Psoas muscle (tissue), 7 donors: ENCODE measurements at regions not wholly inside any gene's neighbourhood (a gene's known extent, or its start where the extent isn't known, plus 50 kb on each side); places are given as distances from the start of the nearest gene placed in this dataset.

Source experiments
- ATAC-seq, 4 donors: fragments of 200-7000 bp; cut with Tn5 transposase; one replicate each; pipeline ENCODE4 v1.9.1; 2020; ENCODE audit warnings: moderate library complexity in 3 of 4, mild to moderate bottlenecking in 2 of 4
- DNase-seq, 2 donors: peaks; one replicate each; pipeline ENCODE4 v3.0.0-alpha.2; 2020
- H3K27ac ChIP-seq: fragments of 200-600 bp; one replicate; pipeline ENCODE4 v1.8.0; 2022
- H3K27me3 ChIP-seq, 3 donors: fragments of 200-600 bp in 1 of 3; one replicate each; pipeline versions ENCODE4 v1.6.1 to v1.8.0; 2013 to 2022; ENCODE audit warnings: low read length in 2 of 3, mild to moderate bottlenecking in 2 of 3, moderate library complexity in 1 of 3; ENCODE audit not compliant: insufficient read depth in 3 of 3
- H3K36me3 ChIP-seq, 2 donors: fragments of 200-600 bp in 1 of 2; one replicate each; pipeline versions ENCODE4 v1.6.1 to v1.8.0; 2013 to 2022; ENCODE audit warnings: low read depth in 1 of 2, mild to moderate bottlenecking in 1 of 2, moderate library complexity in 1 of 2; ENCODE audit not compliant: insufficient read depth in 1 of 2
- H3K4me1 ChIP-seq: fragments of 200-600 bp; one replicate; pipeline ENCODE4 v1.8.0; 2022
- H3K4me3 ChIP-seq: fragments of 200-600 bp; one replicate; pipeline ENCODE4 v1.8.0; 2022; ENCODE audit warnings: mild to moderate bottlenecking
- H3K9me3 ChIP-seq: fragments of 200-600 bp; one replicate; pipeline ENCODE4 v1.8.0; 2022
- CTCF ChIP-seq: fragments of 200-600 bp; IDR thresholded peaks from one replicate; pipeline ENCODE4 v1.8.0; 2022; ENCODE audit warnings: antibody characterized with exemption
- WGBS, 3 donors: extraction: QIAGEN DNeasy Blood & Tissue Kit; methylation state at CpG; one replicate each; pipeline versions ENCODE4 v1.1.6 to v1.1.7; 2013; 5-methylcytosine and 5-hydroxymethylcytosine counted together
- intact Hi-C, 2 donors: fragments of 100-400 bp; cut with DNase I; formaldehyde crosslinking; loops; one replicate each; pipeline versions ENCODE4 v1.11.0 to v1.14.2; 2022
- donor health status: healthy with polysubstance abuse.
- donor health status: DM: no; HTN: no; CAD: no; lungs with moderate emphysema.
- donor health status: Bipolar disorder and iron deficiency.
- donor health status: healthy.
- donor health status: DM: yes; HTN: yes; CAD: no.
- donor health status: DM: no; HTN: no; CAD: no.
- donor health status: DM: yes; HTN: yes; CAD: no.

DNA sequence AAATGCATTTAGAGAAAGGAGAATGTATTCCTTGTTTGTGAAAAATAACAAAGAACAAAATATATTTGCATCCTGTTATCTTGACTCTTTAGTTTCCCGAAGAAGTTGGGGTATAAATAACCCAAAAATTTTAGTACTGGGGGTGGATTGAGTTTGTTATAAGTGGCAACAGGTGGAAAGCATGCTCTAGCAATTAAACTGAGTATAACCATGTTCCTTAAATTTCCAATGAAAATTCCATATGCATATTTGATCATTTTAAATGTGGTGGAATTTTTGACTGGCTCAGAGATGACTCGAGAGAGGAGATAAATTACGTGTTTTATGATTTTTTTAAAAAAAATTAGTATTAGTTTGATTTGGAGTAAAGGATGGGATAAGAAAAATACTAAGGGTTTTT lies 348.9 kb downstream of the TGFB2 start:
- Histone ChIP-seq H3K36me3 (no peaks in the 10 kb centered on the region), H3K27me3 (no peaks in the 10 kb centered on the region), H3K4me1 (no peaks in the 10 kb centered on the region), H3K27ac (no peak overlapping the region), H3K4me3 (no peak overlapping the region), H3K9me3 (no peaks in the 10 kb centered on the region)
- TF ChIP-seq CTCF = no peak
- ATAC-seq (no peak), DNase-seq (no peak)
- 41 to 53% (median 49%) methylated on average over 3 of the region's 3 CpGs for WGBS, 3 donors
- intact Hi-C loops = no loop called here

DNA sequence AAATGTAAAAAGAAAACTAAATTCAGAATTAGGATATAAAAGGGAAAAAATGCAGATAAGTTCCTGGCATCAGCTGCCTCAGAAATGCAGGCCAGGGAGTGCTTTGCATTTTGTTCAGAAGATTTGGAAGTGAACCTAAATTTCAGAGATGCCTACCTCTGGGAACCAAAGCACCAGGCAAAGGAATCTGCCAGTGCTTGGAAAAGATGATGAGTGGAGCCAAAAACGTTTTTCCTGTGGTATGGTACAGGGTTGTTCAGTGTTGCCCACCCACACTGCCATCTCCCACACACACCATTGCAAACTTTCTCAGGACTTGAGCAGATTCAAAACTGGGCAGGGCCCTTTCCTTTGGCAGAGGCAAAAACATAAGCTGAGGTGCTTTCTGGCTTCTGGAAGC lies 349.5 kb downstream of the TGFB2 start:
- Histone ChIP-seq H3K9me3 (no peaks in the 10 kb centered on the region), H3K4me3 (no peak overlapping the region), H3K27ac (no peak overlapping the region), H3K36me3 (no peaks in the 10 kb centered on the region), H3K4me1 (no peaks in the 10 kb centered on the region), H3K27me3 (no peaks in the 10 kb centered on the region)
- ATAC-seq (no peak), DNase-seq (no peak)
- WGBS, 3 donors = 3 to 19% (median 10%) methylated on average over 1 of the region's 1 CpG
- intact Hi-C loops = no loop called here
- TF ChIP-seq CTCF = no peak

GRCh38 chr1:218695525-218695924 lies 350.4 kb downstream of the TGFB2 start:
- TF ChIP-seq CTCF = no peak
- Histone ChIP-seq H3K9me3 (no peaks in the 10 kb centered on the region), H3K4me1 (no peaks in the 10 kb centered on the region), H3K27ac (no peak overlapping the region), H3K4me3 (no peak overlapping the region), H3K27me3 (no peaks in the 10 kb centered on the region), H3K36me3 (no peaks in the 10 kb centered on the region)
- intact Hi-C loops = no loop called here
- WGBS, 3 donors = 63 to 76% (median 66%) methylated on average over 4 of the region's 4 CpGs
- no peak for ATAC-seq
- DNase-seq = no peak

- DNase-seq (no peak), ATAC-seq (no peak)
- TF ChIP-seq CTCF = no peak
- intact Hi-C loops = no loop called here
- no peaks in the 10 kb centered on the region for H3K9me3 ChIP-seq
- no peak overlapping the region for H3K27ac ChIP-seq
- H3K36me3 ChIP-seq = no peaks in the 10 kb centered on the region
- no peaks in the 10 kb centered on the region for H3K4me1 ChIP-seq
- H3K4me3 ChIP-seq = no peak overlapping the region
- no peaks in the 10 kb centered on the region for H3K27me3 ChIP-seq
These were observed 353.0 kb downstream of the TGFB2 start for GRCh38 chr1:218698141-218698540.

DNA sequence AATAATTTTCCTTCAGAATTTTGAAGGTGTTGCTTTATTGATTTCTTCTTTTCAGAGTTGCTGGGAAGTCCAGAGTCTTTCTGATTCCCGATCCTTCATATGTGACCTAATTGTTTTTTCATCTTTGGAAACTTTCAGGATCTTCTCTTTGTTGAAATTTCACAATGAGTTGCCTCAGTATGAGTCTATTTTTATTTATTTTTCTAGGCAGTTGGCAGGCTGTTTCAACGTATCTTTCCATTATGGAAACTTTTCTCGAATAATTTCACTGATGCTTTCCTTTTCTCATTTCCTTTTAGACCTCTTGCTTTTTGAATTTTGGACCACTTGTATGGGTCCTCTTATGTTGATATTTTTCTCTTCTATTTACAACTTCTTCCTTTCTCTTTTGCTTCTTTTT lies 354.3 kb downstream of the TGFB2 start:
- Histone ChIP-seq H3K4me1 (no peaks in the 10 kb centered on the region), H3K27ac (no peak overlapping the region), H3K4me3 (no peak overlapping the region), H3K9me3 (no peaks in the 10 kb centered on the region), H3K36me3 (no peaks in the 10 kb centered on the region), H3K27me3 (no peaks in the 10 kb centered on the region)
- WGBS, 3 donors = 51 to 60% (median 58%) methylated on average over 3 of the region's 3 CpGs
- DNase-seq = no peak
- TF ChIP-seq CTCF = no peak
- ATAC-seq = no peak
- intact Hi-C loops = no loop called here
